ENCODE measurements at regions not wholly inside any gene's neighbourhood (a gene's known extent, or its start where the extent isn't known, plus 50 kb on each side); places are given as distances from the start of the nearest gene placed in this dataset.

DNA sequence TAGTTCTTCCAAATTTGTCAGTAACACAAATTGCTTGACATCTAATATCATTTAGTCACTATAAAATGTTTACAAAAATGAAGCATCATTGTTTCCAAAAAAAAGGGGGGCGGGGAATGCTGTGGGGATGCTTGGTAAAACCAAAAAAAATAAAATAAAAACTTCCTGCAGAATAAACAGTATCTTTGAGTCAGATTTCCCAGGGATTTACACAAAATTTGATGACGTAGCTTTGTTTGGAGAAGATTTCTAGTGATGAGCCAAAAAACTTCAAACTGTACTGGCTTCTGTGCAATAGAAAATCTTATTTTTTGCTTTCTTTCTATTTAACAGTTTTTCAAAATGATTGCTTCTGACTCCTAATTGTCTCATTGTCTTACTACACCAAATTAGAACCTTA is 80.0 kb downstream of the MZT1 start:
- no peak for DNase-seq (ENCODE audit: low spot score)
- Histone ChIP-seq H3K27ac (no peak overlapping the region), H3K4me3 (no peak overlapping the region)
- TF ChIP-seq, protein P1, sequence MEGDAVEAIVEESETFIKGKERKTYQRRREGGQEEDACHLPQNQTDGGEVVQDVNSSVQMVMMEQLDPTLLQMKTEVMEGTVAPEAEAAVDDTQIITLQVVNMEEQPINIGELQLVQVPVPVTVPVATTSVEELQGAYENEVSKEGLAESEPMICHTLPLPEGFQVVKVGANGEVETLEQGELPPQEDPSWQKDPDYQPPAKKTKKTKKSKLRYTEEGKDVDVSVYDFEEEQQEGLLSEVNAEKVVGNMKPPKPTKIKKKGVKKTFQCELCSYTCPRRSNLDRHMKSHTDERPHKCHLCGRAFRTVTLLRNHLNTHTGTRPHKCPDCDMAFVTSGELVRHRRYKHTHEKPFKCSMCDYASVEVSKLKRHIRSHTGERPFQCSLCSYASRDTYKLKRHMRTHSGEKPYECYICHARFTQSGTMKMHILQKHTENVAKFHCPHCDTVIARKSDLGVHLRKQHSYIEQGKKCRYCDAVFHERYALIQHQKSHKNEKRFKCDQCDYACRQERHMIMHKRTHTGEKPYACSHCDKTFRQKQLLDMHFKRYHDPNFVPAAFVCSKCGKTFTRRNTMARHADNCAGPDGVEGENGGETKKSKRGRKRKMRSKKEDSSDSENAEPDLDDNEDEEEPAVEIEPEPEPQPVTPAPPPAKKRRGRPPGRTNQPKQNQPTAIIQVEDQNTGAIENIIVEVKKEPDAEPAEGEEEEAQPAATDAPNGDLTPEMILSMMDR (IDR thresholded peaks at IDR 0.05), result no peak

DNA sequence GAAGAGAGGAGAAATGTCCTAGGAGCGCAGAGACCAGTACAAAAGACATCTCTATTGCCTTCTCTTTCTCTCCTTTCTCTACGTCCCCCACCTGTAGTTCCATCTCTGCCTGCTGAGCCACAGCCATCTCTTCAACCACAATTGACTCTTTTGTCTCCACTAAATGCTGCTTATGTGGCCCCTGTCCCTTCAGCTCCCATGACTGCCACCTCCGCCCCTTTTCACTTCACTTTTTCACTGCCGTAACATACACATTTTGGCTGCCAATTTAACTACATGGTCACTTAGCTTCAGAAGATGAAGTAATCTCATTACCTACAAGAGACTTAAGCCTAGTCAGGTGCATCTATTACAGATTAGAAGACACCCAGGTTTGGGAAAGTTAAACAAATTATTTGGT is 81.9 kb downstream of the MZT1 start:
- TF ChIP-seq, protein P1 (IDR thresholded peaks at IDR 0.05), result no peak
- no peak for DNase-seq (ENCODE audit: low spot score)
- H3K4me3 ChIP-seq, result no peak overlapping the region
- no peak overlapping the region for H3K27ac ChIP-seq

DNA sequence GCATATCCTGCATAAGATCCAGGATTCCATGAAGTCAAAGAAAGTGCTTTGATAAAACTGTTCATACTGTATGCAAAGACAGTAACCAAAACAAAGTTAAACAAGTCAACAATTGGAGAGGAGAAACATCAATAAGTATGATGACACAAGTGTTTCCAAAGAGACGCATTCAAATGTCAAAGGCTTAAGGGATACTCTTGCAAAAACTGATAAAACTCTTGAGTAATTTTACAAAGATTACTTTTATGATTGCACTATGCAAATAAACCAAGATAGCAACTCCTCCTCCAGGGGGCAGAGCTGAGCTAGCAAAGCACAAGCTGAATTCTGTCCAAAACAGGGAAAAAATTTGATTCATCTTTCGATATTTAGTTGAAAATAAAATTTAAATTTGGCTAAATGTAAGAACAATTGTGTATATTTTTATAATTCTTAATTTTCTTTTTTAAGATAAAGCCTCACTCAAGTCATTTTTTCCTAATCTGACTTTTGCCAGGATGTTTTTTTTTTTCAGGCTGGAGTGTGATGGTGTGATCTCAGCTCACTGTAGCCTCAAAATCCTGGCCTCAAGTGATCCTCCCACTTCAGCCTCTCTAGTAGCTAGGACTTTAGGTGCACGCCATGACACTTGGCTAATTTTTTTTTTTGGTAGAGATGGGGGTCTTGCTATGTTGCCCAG is 84.0 kb downstream of the MZT1 start:
- no peak for DNase-seq (ENCODE audit: low spot score)
- Histone ChIP-seq H3K27ac (no peak overlapping the region), H3K4me3 (no peak overlapping the region)
- TF ChIP-seq, protein P1 (IDR thresholded peaks at IDR 0.05), result no peak

DNA sequence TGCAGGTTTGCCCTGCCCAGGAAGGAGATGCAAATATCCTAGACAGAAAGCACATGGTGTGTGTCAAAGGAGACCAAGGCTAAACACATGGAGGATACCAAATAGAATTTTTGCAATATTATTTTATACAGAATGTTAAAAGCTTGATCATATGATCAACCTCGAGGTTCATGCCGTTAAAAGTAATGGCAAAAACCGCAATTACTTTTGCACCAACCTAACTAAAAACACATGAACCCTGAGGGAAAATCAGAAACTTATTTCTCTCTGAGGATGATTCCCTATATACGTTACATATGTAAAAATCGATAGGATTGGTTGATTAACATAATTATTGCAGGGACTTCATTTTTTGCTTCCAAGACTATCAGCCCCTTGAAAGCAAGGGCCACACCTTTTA is 88.1 kb downstream of the MZT1 start:
- DNase-seq (ENCODE audit: low spot score), result no peak

DNA sequence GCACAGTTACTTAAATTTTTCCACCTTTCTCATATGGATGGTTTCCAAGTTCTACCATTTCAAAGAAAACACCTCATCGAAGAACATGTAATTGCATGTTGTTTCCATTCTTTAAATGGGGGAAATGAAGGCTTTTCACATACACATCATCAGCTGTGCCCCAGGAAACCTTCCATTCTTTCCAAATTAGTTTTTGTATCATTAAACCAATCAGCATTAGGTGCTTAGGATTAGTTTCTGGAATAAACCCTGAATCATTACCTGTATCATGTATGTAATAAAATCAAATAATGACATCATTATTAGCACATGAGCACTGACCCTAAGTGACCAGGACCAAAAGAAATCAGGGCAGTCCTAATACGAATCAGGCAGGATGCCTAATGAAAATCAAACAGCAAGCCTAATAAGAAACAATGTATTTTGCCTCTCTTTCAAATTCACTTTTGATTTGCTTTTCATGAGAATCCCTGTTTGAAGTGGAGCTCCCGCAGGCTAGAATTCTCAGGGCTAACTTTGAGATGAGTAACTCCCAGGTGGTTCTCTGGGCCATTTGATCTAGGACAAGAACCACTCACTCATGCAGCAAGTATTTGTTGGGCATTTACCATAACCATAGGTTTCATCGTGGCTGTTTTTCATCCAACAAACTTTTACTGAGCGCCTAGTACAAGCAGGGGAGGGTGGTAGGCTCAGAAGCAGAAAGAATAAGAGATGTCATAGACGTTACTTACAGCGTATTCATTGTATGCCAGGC is 89.2 kb downstream of the MZT1 start:
- no peak overlapping the region for H3K27ac ChIP-seq
- TF ChIP-seq, protein P1 (IDR thresholded peaks at IDR 0.05), result no peak
- H3K4me3 ChIP-seq, result no peak overlapping the region
- DNase-seq (ENCODE audit: low spot score), result no peak

More for the DNA sequence above, 88.1 kb downstream of the MZT1 start:
- TF ChIP-seq, protein P1 (IDR thresholded peaks at IDR 0.05), result no peak
- Histone ChIP-seq H3K4me3 (no peak overlapping the region), H3K27ac (no peak overlapping the region)

DNA sequence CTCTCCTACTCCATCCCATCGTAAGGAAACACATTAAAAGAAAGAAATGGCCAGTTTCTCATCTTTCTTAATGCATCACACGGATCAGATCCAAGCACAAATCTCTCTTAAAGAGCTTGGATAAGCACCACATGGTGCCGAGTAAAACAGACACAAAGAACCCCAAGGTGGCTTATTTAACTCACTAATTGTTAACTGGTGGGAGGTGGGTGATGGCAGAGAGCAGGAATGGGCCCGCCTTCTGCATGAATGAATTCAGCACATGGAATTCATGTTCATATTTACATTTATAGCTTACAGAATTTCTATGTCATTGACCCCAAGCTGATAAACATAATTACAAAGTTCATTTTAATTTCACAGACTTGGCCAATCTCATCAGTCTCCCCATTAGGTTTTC is 89.9 kb downstream of the MZT1 start:
- TF ChIP-seq, protein P1 (IDR thresholded peaks at IDR 0.05), result no peak
- DNase-seq (ENCODE audit: low spot score), result no peak
- Histone ChIP-seq H3K27ac (no peak overlapping the region), H3K4me3 (no peak overlapping the region)

DNA sequence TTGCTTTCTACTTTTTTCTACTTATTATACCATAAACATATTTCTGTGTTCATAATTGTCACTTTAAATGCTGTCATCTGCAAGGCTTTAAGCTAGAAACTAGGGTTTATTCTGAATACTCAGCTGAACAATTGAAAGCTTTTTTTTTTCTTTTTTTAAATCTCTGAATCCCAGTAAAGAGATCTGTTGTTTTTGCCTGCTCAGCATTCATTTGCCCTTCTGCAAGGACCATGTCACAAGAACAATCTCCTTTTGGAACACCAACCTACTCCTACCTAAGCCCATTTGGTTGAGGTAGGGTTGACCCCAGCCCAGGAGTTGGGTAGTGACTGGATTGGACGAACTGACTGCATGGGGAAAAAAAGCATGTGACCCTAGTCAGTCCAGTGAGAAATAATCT is 92.6 kb downstream of the MZT1 start:
- TF ChIP-seq, protein P1 (IDR thresholded peaks at IDR 0.05), result no peak
- no peak for DNase-seq (ENCODE audit: low spot score)
- no peak overlapping the region for H3K27ac ChIP-seq
- no peak overlapping the region for H3K4me3 ChIP-seq

Data from coronary artery (tissue), 2 donors.